HCT116 (cell line): ENCODE measurements at regions not wholly inside any gene's neighbourhood (a gene's known extent, or its start where the extent isn't known, plus 50 kb on each side); places are given as distances from the start of the nearest gene placed in this dataset.

Experiments used
- ATAC-seq: fragments of 200-7000 bp; cut with Tn5 transposase; 2 replicates; pipeline ENCODE4 v1.9.1; 2020; ENCODE audit warnings: mild to moderate bottlenecking, moderate library complexity
- BruUV-seq: library from RNA; stranded (reverse); fragments of 400-500 nt; replicated peaks from 2 replicates; lab custom pipeline; 2021; lab: Mats Ljungman, UMichigan
- CTCF ChIA-PET: fragments of 300-600 bp; sonication (Branson Sonifier 250); formaldehyde crosslinking; loops from one replicate; lab custom pipeline; 2021; ENCODE audit warnings: antibody characterized with exemption; lab: Charles Lee
- POLR2A ChIA-PET: fragments of 300-600, 350-600 bp; sonication (Branson Sonifier 250); formaldehyde crosslinking; loops from one replicate; lab custom pipeline; 2021; ENCODE audit warnings: antibody characterized with exemption; lab: Charles Lee
- RAD21 ChIA-PET, 2 experiments: fragments of 300-600 bp; sonication (Branson Sonifier 250); formaldehyde crosslinking; loops; one replicate each; lab custom pipeline; 2023; ENCODE audit warnings: low total read pairs in 2 of 2; ENCODE audit not compliant: uncharacterized antibody in 2 of 2, unreplicated experiment in 2 of 2, low non-redundant PET in 1 of 2; lab: Charles Lee
- DNase-seq: peaks from one replicate; pipeline ENCODE4 v3.0.0-alpha.2; 2010; ENCODE audit warnings: low read depth, low spot score
- H2AFZ ChIP-seq: fragments of 200-600 bp; shearing (Covaris generic), sonication (generic); 2 replicates; pipeline ENCODE4 v1.6.1; 2017; ENCODE audit warnings: low read depth, mixed run types, mixed read lengths, antibody characterized with exemption, low read length; ENCODE audit not compliant: poor library complexity, severe bottlenecking
- H3K27ac ChIP-seq: 2 replicates; pipeline ENCODE4 v1.5.1; 2012; ENCODE audit warnings: low read depth, low read length
- H3K27me3 ChIP-seq: fragments of 200-600 bp; sonication (generic); 2 replicates; pipeline ENCODE4 v1.6.1; 2016; ENCODE audit warnings: mixed run types, low read length, mixed read lengths; ENCODE audit not compliant: insufficient read depth
- H3K36me3 ChIP-seq, 2 experiments: fragments of 200-500 bp in 1 of 2; fragments of 200-600 bp in 1 of 2; sonication (Bioruptor generic) in 1 of 2; sonication (generic) in 1 of 2; 2 replicates each; pipeline versions ENCODE4 v1.5.1 to v1.6.1; 2014 to 2016; ENCODE audit warnings: low read length in 2 of 2, inconsistent platforms in 1 of 2, mixed read lengths in 1 of 2, mixed run types in 1 of 2; ENCODE audit not compliant: insufficient read depth in 2 of 2, control insufficient read depth in 1 of 2
- H3K4me1 ChIP-seq, 2 experiments: fragments of 200-600 bp in 1 of 2; sonication (generic) in 1 of 2; 2 replicates each; pipeline versions ENCODE4 v1.5.1 to v1.6.1; 2012 to 2017; ENCODE audit warnings: low read length in 2 of 2, inconsistent platforms in 1 of 2, mild to moderate bottlenecking in 1 of 2, mixed read lengths in 1 of 2, mixed run types in 1 of 2, moderate library complexity in 1 of 2; ENCODE audit not compliant: insufficient read depth in 2 of 2, control insufficient read depth in 1 of 2
- H3K4me2 ChIP-seq: fragments of 200-600 bp; sonication (generic); 2 replicates; pipeline ENCODE4 v1.6.1; 2017; ENCODE audit warnings: mixed run types, low read length, mixed read lengths
- H3K4me3 ChIP-seq, 2 experiments: fragments of 200-600 bp in 1 of 2; sonication (generic) in 1 of 2; replicated peaks in 1 of 2; 2 replicates each; pipeline ENCODE4 v1.5.1; 2011 to 2016; ENCODE audit warnings: low read length in 2 of 2, control low read depth in 1 of 2, low read depth in 1 of 2, mild to moderate bottlenecking in 1 of 2, mixed read lengths in 1 of 2, mixed run types in 1 of 2
- H3K79me2 ChIP-seq: fragments of 200-600 bp; sonication (generic); 2 replicates; pipeline ENCODE4 v1.6.1; 2017; ENCODE audit warnings: mild to moderate bottlenecking, mixed run types, low read length, moderate library complexity, mixed read lengths; ENCODE audit not compliant: insufficient read depth
- H3K9ac ChIP-seq: fragments of 200-600 bp; sonication (generic); 2 replicates; pipeline ENCODE4 v1.6.1; 2016; ENCODE audit warnings: low read length, mixed read lengths
- H3K9me2 ChIP-seq: fragments of 200-600 bp; sonication (generic), shearing (Covaris generic); 2 replicates; pipeline ENCODE4 v1.6.1; 2017; ENCODE audit warnings: mixed run types, mild to moderate bottlenecking, moderate library complexity; ENCODE audit not compliant: insufficient read depth
- H3K9me3 ChIP-seq, 2 experiments: fragments of 200-500 bp in 1 of 2; fragments of 200-600 bp in 1 of 2; sonication (Bioruptor generic) in 1 of 2; sonication (generic) in 1 of 2; 2 replicates each; pipeline ENCODE4 v1.6.1; 2014 to 2017; ENCODE audit warnings: low read length in 2 of 2, mixed read lengths in 2 of 2, inconsistent platforms in 1 of 2, low read depth in 1 of 2, mild to moderate bottlenecking in 1 of 2, mixed run types in 1 of 2, moderate library complexity in 1 of 2; ENCODE audit not compliant: control insufficient read depth in 1 of 2, insufficient read depth in 1 of 2
- H4K20me1 ChIP-seq: fragments of 200-600 bp; sonication (generic), shearing (Covaris generic); 2 replicates; pipeline ENCODE4 v1.6.1; 2017; ENCODE audit warnings: mixed run types, mild to moderate bottlenecking, moderate library complexity; ENCODE audit not compliant: insufficient read depth
- ATF3 ChIP-seq: IDR thresholded peaks from 2 replicates; pipeline ENCODE4 v1.6.1; 2012
- CBX3 ChIP-seq: IDR thresholded peaks from 2 replicates; pipeline ENCODE4 v1.6.1; 2012; ENCODE audit warnings: low read depth
- CEBPB ChIP-seq: IDR thresholded peaks from 2 replicates; pipeline ENCODE4 v1.6.1; 2012; ENCODE audit warnings: low read depth
- CTCF ChIP-seq, 3 experiments: fragments of 200-600 bp in 1 of 3; sonication (generic) in 1 of 3; IDR thresholded peaks in 2 of 3; conservative IDR thresholded peaks in 1 of 3; 2 replicates each; pipeline ENCODE4 v1.5.1; 2012 to 2017; ENCODE audit warnings: low read depth in 2 of 3, low read length in 2 of 3, antibody characterized with exemption in 1 of 3, borderline replicate concordance in 1 of 3, control low read depth in 1 of 3, mild to moderate bottlenecking in 1 of 3, mixed read lengths in 1 of 3, mixed run types in 1 of 3, moderate library complexity in 1 of 3; ENCODE audit not compliant: insufficient read depth in 1 of 3
- EGR1 ChIP-seq: IDR thresholded peaks from 2 replicates; pipeline ENCODE4 v1.6.1; 2012; ENCODE audit warnings: low read depth
- ELF1 ChIP-seq: IDR thresholded peaks from 2 replicates; pipeline ENCODE4 v1.6.1; 2012; ENCODE audit warnings: low read depth, borderline replicate concordance
- FOSL1 ChIP-seq: IDR thresholded peaks from 2 replicates; pipeline ENCODE4 v1.6.1; 2012; ENCODE audit warnings: low read depth
- JUND ChIP-seq: IDR thresholded peaks from 2 replicates; pipeline ENCODE4 v1.6.1; 2012
- POLR2A ChIP-seq: IDR thresholded peaks from 2 replicates; pipeline ENCODE4 v1.7.0; 2011; ENCODE audit warnings: borderline replicate concordance; ENCODE audit not compliant: insufficient read depth, insufficient read length; ENCODE audit errors: extremely low read depth
- POLR2AphosphoS5 ChIP-seq: IDR thresholded peaks from 2 replicates; pipeline ENCODE4 v1.6.1; 2011; ENCODE audit warnings: mild to moderate bottlenecking, low read depth, low read length, moderate library complexity
- RAD21 ChIP-seq: IDR thresholded peaks from 2 replicates; pipeline ENCODE4 v1.6.1; 2012; ENCODE audit warnings: low read depth, mild to moderate bottlenecking
- REST ChIP-seq: IDR thresholded peaks from 2 replicates; pipeline ENCODE4 v1.6.1; 2012; ENCODE audit warnings: low read depth
- SIN3A ChIP-seq: IDR thresholded peaks from 2 replicates; pipeline ENCODE4 v1.6.1; 2012; ENCODE audit warnings: low read depth
- SRF ChIP-seq: IDR thresholded peaks from 2 replicates; pipeline ENCODE4 v1.6.1; 2012; ENCODE audit warnings: low read depth
- TCF7L2 ChIP-seq: IDR thresholded peaks from 2 replicates; pipeline ENCODE4 v1.7.0; 2011; ENCODE audit warnings: borderline replicate concordance, inconsistent platforms; ENCODE audit not compliant: insufficient read depth, insufficient read length; ENCODE audit errors: extremely low read depth
- YY1 ChIP-seq: IDR thresholded peaks from 2 replicates; pipeline ENCODE4 v1.6.1; 2011; ENCODE audit warnings: low read length, low read depth, moderate library complexity, mild to moderate bottlenecking; ENCODE audit not compliant: insufficient replicate concordance; ENCODE audit errors: extremely low read depth
- ZBTB33 ChIP-seq: IDR thresholded peaks from 2 replicates; pipeline ENCODE4 v1.6.1; 2011; ENCODE audit warnings: mild to moderate bottlenecking, low read length, moderate library complexity; ENCODE audit not compliant: insufficient replicate concordance; ENCODE audit errors: extremely low read depth
- ZFX ChIP-seq: fragments of 450-650 bp; IDR thresholded peaks from 2 replicates; pipeline ENCODE4 v1.6.1; 2017
- ZNF274 ChIP-seq: fragments of 200-500 bp; sonication (Bioruptor generic); IDR thresholded peaks from 2 replicates; pipeline ENCODE4 v1.6.1; 2014; ENCODE audit warnings: mild to moderate bottlenecking, low read depth, low read length, inconsistent platforms
- intact Hi-C: fragments of 100-400 bp; cut with micrococcal nuclease; formaldehyde crosslinking; loops from 2 replicates; pipeline ENCODE4 v1.10.0; 2022

GRCh38 chr2:162916286-162916801 is 77.8 kb upstream of the KCNH7 start (continued):
- TF ChIP-seq CTCF (IDR thresholded peaks at IDR 0.05 in 2 of 3, conservative IDR thresholded peaks at IDR 0.05 in 1 of 3; ENCODE audit: borderline replicate concordance in 1 of 3, insufficient read depth in 1 of 3, low read depth in 2 of 3, low read length in 2 of 3) (no peak), CEBPB (no peak), JUND (no peak), TCF7L2 (no peak), YY1 (no peak)

- ChIA-PET RAD21 (no interaction called here), CTCF (no interaction called here), POLR2A (no interaction called here)
- intact Hi-C loops: no loop called here
- Histone ChIP-seq H3K9ac (no peak overlapping the region), H4K20me1 (no peaks in the 10 kb centered on the region), H3K4me1 (no peaks in the 10 kb centered on the region), H3K9me3 (no peaks in the 10 kb centered on the region), H3K4me3 (no peak overlapping the region), H3K36me3 (no peaks in the 10 kb centered on the region), H3K79me2 (no peaks in the 10 kb centered on the region), H3K4me2 (no peak overlapping the region), H3K9me2 (no peaks in the 10 kb centered on the region), H2AFZ (no peak overlapping the region), H3K27me3 (no peaks in the 10 kb centered on the region), H3K27ac (no peak overlapping the region)
- ATAC-seq (no peak), DNase-seq (no peak)
- BruUV-seq: no TSS peak
- TF ChIP-seq RAD21 (no peak), ZNF274 (no peak), FOSL1 (no peak), ATF3 (no peak), SIN3A (no peak), CBX3 (no peak), EGR1 (no peak), POLR2A (no peak), ZFX (no peak), ELF1 (no peak), REST (no peak), CEBPB (no peak), SRF (no peak), POLR2AphosphoS5 (no peak), ZBTB33 (no peak)
Observed at GRCh38 chr2:162915858-162916257, 77.3 kb upstream of the KCNH7 start.
